GM21390 (cell line): ENCODE measurements at regions not wholly inside any gene's neighbourhood (a gene's known extent, or its start where the extent isn't known, plus 50 kb on each side); places are given as distances from the start of the nearest gene placed in this dataset.

Experiments
- ATAC-seq: cut with Tn5 transposase; IDR thresholded peaks from one replicate; pipeline ENCODE4 v1.9.1; 2021; ENCODE audit not compliant: unreplicated experiment

DNA sequence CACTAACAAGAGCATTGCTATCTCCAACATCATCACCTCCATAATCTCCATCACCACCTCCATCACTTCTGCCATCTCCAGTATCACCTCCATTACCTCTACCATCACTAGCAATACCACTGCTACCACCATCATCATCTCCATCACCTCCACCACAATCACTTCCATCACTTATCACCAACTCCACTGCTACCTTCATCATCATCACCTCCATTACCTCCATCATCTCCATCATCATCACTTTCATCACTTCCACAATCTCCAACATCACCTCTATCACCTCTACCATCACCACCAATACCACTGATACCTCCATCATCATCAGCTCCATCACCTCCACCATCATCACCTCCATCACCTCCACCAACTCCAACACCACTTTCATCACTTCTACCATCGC lies 102.4 kb upstream of the TMEM132C start:
- no peak for ATAC-seq

- no peak for ATAC-seq
Measured at GRCh38 chr12:128165387-128165786, 101.6 kb upstream of the TMEM132C start.

- no peak for ATAC-seq
Measured at GRCh38 chr12:128168273-128168672, 98.7 kb upstream of the TMEM132C start.

GRCh38 chr12:128170181-128170580 lies 96.8 kb upstream of the TMEM132C start:
- no peak for ATAC-seq

DNA sequence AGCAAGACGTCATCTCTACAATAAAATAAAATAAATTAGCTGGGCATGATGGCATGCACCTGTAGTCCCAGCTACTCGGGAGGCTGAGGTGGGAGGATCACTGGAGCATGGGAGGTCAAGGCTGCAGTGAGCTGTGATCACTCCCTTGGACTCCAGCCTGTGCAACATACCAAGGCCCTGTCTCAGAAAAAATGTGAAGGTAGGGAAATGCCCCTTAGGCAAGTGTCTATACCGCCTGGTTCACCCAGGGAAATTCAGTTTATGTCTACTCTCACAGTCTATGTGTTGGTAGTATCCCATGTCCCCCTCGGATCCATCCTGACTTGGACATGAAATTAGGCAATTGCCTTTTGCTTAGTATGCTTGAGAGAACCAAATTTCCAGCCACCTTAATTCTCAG lies 88.4 kb upstream of the TMEM132C start:
- no peak for ATAC-seq

DNA sequence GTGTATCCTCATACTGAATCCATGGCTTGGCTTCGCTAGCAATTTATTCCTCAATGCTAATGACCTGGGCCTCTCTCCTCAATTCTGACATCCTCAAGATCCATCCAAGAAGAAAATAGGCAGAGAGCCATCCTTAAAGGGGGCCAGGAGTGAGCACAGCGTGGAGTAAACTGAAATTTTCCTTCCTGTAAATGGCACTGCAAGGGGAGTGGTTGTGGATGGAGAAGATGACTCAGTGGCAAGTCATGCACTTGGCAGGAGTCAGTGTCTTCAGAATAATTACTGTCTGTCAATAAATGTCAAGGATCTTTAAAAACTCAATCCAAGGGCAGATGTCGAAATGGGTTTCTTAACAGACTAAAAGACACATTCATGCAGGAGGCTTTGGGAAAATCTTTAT lies 88.0 kb upstream of the TMEM132C start:
- no peak for ATAC-seq

DNA sequence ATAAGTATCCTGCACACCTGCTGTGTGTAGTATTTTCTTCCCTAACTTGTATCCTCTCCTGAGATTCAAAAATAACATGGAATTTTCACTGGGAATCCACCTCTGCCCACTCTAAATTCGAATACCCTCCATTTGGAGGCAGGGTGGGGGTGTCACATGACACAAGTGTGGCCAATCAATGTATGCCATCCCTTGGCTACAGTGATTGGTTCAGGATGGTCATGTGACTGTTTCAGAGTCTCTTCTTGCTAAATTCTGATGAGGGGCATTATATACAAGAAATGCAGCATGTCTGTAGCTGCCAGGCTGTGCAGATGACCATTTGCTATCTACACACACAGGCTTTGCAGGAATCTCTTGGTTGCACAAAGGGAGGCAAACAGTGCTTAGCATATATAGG lies 86.8 kb upstream of the TMEM132C start:
- ATAC-seq = no peak

GRCh38 chr12:128190052-128190451 lies 76.9 kb upstream of the TMEM132C start:
- no peak for ATAC-seq

- ATAC-seq = no peak
Measured at GRCh38 chr12:128190614-128191013, 76.4 kb upstream of the TMEM132C start.

GRCh38 chr12:128191380-128191779 lies 75.6 kb upstream of the TMEM132C start:
- ATAC-seq = no peak

GRCh38 chr12:128204711-128205110 lies 62.3 kb upstream of the TMEM132C start:
- ATAC-seq = no peak

- ATAC-seq = no peak
Measured at GRCh38 chr12:128205145-128205544, 61.8 kb upstream of the TMEM132C start.

DNA sequence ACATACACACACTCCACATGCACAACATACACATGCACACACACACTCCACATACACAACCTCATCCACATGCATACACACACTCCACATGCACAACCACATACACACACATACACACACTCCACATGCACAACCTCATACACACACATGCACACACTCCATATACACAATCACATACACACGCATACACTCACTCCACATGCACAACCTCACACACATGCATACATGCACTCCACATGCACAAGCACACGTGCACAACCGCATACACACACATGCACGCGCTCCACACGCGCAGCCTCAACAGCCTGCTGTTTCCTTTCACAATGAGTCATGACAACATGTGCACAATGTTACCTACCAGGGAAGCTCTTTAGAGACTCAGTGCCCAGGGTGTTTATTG lies 61.2 kb upstream of the TMEM132C start:
- no peak for ATAC-seq
